Ovary (tissue), 7 donors: ENCODE measurements at regions not wholly inside any gene's neighbourhood (a gene's known extent, or its start where the extent isn't known, plus 50 kb on each side); places are given as distances from the start of the nearest gene placed in this dataset.

Experiments
- DNase-seq, 5 donors: peaks; one replicate each; pipeline ENCODE4 v3.0.0-alpha.2; 2019 to 2020
- H3K27ac ChIP-seq, 2 donors: fragments of 200-600 bp; one replicate each; pipeline versions ENCODE4 v1.5.1 to v1.8.0; 2019 to 2022
- H3K27me3 ChIP-seq: fragments of 200-600 bp; one replicate; pipeline ENCODE4 v1.8.0; 2022
- H3K36me3 ChIP-seq: fragments of 200-600 bp; sonication (generic); one replicate; pipeline ENCODE4 v1.5.1; 2019
- H3K4me1 ChIP-seq: one replicate; pipeline ENCODE4 v1.8.1; 2013; ENCODE audit warnings: mild to moderate bottlenecking, moderate library complexity; ENCODE audit not compliant: insufficient read depth
- H3K4me3 ChIP-seq: fragments of 200-600 bp; sonication (generic); one replicate; pipeline ENCODE4 v1.5.1; 2017
- H3K9me3 ChIP-seq, 2 donors: fragments of 200-600 bp in 1 of 2; sonication (generic) in 1 of 2; one replicate each; pipeline versions ENCODE4 v1.5.1 to v1.8.1; 2013 to 2019; ENCODE audit warnings: mild to moderate bottlenecking in 1 of 2, moderate library complexity in 1 of 2
- CTCF ChIP-seq, 3 donors: fragments of 450-650 bp in 2 of 3; fragments of 200-600 bp in 1 of 3; IDR thresholded peaks; one replicate each; pipeline versions ENCODE4 v1.5.1 to v1.8.0; 2016 to 2022; ENCODE audit warnings: antibody characterized with exemption in 3 of 3, mild to moderate bottlenecking in 1 of 3
- EP300 ChIP-seq: sonication (generic); formaldehyde crosslinking; IDR thresholded peaks from one replicate; pipeline ENCODE4 v1.6.1; 2017; ENCODE audit warnings: antibody characterized with exemption
- POLR2A ChIP-seq: fragments of 450-650 bp; IDR thresholded peaks from one replicate; pipeline ENCODE4 v1.6.1; 2017; ENCODE audit warnings: antibody characterized with exemption, mild to moderate bottlenecking, moderate library complexity
- WGBS, 3 donors: extraction: QIAGEN DNeasy Blood & Tissue Kit in 1 of 3; methylation state at CpG; one replicate each; pipeline versions ENCODE4 v1.1.5 to v1.1.7; 2013 to 2017; 5-methylcytosine and 5-hydroxymethylcytosine counted together
- intact Hi-C, 4 donors: fragments of 100-400 bp; cut with DNase I; formaldehyde crosslinking; loops; one replicate each; pipeline versions ENCODE4 v1.11.0 to v1.15.1; 2022 to 2023
- donor health status: DM: no; HTN: no; CAD: no; lungs with moderate emphysema.
- donor health status: DM: no; HTN: no; CAD: no.
- donor health status: Bipolar disorder and iron deficiency.
- donor health status: DM: no; HTN: no; CAD: no.
- donor health status: DM: yes; HTN: yes; CAD: no.

- intact Hi-C loops: no loop called here
- DNase-seq: no peak
Observed at GRCh38 chr12:67062193-67062592, 207.0 kb upstream of the CAND1 start.

DNA sequence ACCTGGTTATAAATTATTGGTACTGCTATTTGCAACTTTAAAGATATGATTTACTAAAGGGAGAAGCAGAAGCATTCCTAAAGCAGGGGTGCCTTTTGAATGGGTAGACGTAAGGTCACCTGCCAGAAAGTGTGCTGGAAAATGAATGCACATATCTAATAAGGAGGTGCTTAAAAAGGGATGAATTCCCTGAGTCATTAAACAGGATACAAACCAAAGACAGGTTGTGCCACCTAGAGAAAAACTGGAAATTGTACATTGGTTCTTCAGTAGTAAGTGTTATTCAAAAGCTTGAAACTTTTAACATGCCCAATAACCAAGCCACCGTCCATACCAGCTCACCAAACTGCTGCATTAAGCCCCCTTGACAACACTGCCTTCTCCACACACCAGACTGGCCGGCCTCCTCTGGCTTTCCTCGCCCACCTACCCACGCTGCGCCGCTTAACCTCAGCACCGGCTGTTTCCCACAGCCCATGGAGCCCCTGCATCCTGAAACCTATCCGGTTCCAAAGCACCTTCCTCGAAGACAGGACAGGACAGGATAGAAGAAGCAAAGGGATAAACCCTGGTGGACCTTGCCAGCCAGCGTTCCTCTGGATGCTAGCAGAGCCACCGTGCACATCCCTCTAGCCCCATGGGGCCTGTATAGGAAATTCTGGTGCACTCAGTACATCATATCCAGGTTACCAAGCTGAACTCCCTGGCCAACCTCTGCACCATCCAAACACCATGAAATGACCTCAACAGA is 201.5 kb upstream of the CAND1 start:
- intact Hi-C loops: no loop called here
- peaks cover 3% of the 10 kb centered on the region for H3K4me1 ChIP-seq
- no peaks in the 10 kb centered on the region for H3K9me3 ChIP-seq
- no peak for TF ChIP-seq CTCF (IDR thresholded peaks at IDR 0.05)
- no peak for TF ChIP-seq POLR2A
- H3K27ac ChIP-seq: no peak overlapping the region
- H3K4me3 ChIP-seq: no peak overlapping the region
- WGBS, 3 donors: 55 to 63% (median 62%) methylated on average over 12 of the region's 12 CpGs
- no peaks in the 10 kb centered on the region for H3K36me3 ChIP-seq
- H3K27me3 ChIP-seq: no peaks in the 10 kb centered on the region
- DNase-seq: no peak

More at GRCh38 chr12:67062193-67062592, 207.0 kb upstream of the CAND1 start:
- TF ChIP-seq POLR2A (no peak), EP300 (no peak), CTCF (IDR thresholded peaks at IDR 0.05) (no peak)
- Histone ChIP-seq H3K4me3 (no peak overlapping the region), H3K36me3 (no peaks in the 10 kb centered on the region), H3K27ac (no peak overlapping the region), H3K9me3 (no peaks in the 10 kb centered on the region), H3K4me1 (no peaks in the 10 kb centered on the region), H3K27me3 (no peaks in the 10 kb centered on the region)
- WGBS, 3 donors: 89 to 93% (median 91%) methylated on average over 2 of the region's 2 CpGs

DNA sequence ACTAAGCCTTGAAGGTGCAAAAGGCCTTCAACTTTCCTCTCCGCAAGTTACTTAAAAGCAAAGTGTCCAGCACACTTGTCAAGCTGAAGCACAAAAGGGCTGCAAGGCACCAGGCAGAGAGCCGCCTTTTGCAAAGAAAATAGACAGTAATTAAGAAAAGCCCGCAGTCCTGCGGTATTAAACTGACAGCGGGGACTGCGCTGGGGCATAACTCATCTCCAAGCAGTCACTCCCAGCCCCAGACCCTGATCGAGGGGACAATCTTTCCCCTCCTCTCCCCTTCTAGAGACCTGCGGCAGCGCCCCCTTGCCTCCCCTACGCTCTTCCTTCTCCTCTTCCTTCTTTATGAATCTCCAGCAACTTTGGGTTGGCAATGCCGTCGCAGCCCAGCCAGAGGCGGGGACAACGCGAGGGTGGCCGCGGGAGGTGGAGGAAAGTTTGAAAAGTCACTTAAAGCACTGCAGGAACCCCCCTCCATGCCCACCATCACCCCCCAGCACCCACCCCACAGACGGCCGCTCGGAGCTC is 200.9 kb upstream of the CAND1 start:
- peak in 1 of 5 donors; percentile 24 for DNase-seq
- H3K27ac ChIP-seq: no peak overlapping the region
- peak overlapping the region; percentile 66 for H3K4me3 ChIP-seq
- H3K9me3 ChIP-seq: no peaks in the 10 kb centered on the region
- no peaks in the 10 kb centered on the region for H3K27me3 ChIP-seq
- peaks cover 3% of the 10 kb centered on the region for H3K4me1 ChIP-seq
- 3 to 4% (median 3%) methylated on average over 20 of the region's 20 CpGs for WGBS, 3 donors
- H3K36me3 ChIP-seq: no peaks in the 10 kb centered on the region
- no peak for TF ChIP-seq CTCF (IDR thresholded peaks at IDR 0.05)
- no peak for TF ChIP-seq EP300
- no peak for TF ChIP-seq POLR2A
- intact Hi-C loops: no loop called here

DNA sequence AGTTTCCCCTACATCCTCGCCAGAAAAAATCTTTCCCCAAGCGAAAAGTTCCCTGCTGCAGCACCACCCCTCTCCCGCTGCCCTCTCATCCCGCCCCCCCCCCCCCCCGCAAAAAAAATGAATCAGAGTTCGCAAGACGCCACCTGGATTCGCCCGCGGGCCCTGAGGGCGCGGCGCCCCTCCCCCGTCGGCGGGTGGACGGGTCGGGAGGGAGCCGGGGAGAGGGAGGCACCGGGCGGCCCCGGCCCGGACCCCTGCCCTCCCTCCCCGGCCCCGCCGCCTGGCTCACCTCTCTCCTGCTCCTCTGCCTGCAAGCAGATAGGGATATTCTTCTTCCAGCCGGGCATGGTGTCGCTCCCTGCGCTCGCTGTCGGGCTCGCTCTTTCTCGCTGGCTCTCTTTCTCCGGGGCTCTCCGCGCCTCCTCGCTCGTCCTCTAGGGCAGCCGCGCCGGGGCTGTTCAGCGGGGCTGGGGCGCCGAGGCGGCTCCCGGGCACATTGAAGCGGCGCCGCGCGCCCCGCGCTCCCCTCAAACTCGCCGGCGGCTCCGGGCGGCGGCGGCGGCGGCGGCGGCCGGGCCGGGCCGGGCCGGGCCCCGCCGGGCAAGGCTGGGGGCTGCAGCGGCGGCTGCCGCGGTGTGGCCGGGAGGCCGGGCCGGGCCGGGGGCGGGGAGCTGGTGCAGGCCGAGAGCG is 200.3 kb upstream of the CAND1 start:
- TF ChIP-seq CTCF (IDR thresholded peaks at IDR 0.05): no peak
- TF ChIP-seq EP300: no peak
- TF ChIP-seq POLR2A: no peak
- H3K36me3 ChIP-seq: no peaks in the 10 kb centered on the region
- peaks cover 3% of the 10 kb centered on the region for H3K4me1 ChIP-seq
- no peaks in the 10 kb centered on the region for H3K27me3 ChIP-seq
- 0 to 2% (median 1%) methylated on average over 19 to 80 of the region's 81 CpGs for WGBS, 3 donors
- peak overlapping the region; percentile 66 for H3K4me3 ChIP-seq
- H3K27ac ChIP-seq: peak overlapping the region; percentile 65 to 66
- intact Hi-C loops: no loop called here
- peak; percentile 27 to 58 (median 34) for DNase-seq
- no peaks in the 10 kb centered on the region for H3K9me3 ChIP-seq
